HG02970 (cell line): ENCODE measurements at regions not wholly inside any gene's neighbourhood (a gene's known extent, or its start where the extent isn't known, plus 50 kb on each side); places are given as distances from the start of the nearest gene placed in this dataset.

Source experiments
- ATAC-seq: cut with Tn5 transposase; IDR thresholded peaks from one replicate; pipeline ENCODE4 v1.9.1; 2021; ENCODE audit warnings: mild to moderate bottlenecking, moderate library complexity, moderate number of reproducible peaks; ENCODE audit not compliant: unreplicated experiment, low FRiP score

DNA sequence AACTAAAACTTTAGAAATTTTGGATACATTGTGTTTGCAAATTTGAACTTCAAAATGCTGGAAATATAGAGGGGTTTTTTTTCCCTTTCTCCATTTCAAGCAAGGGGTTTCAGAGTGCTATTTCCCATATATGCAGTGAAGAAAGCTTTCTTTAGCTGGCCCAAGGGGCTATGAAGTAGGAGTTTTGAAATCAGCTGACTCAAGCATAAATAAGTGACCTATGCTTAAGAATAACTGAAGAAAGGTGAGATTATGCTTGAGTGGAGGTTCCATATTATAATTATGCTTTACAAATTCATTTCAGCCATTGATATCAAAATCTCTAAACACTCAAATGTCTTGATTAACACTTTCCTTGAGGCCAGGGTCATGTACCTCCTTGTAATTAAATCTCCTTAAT lies 51.0 kb upstream of the RBBP8 start:
- ATAC-seq = no peak

DNA sequence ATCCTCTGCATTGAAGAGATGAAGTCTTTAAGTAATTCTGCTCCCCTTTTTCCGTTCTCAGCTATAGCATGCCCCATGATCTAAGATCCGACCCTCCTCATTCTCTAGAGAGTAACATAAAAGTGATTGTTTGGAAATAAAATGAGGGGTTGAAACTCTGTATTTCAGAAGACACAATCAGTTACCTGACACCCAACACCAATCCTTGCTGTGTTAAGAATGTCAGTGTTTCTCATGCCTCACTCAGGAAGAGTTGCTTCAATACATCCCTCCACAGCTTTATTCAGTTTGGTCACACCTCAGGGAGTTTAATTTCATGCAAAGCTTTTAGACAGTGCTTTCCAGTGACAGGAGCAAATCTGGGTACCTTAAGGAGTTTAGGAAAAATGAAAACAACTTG lies 49.9 kb upstream of the RBBP8 start:
- ATAC-seq = no peak
